ENCODE measurements at regions not wholly inside any gene's neighbourhood (a gene's known extent, or its start where the extent isn't known, plus 50 kb on each side); places are given as distances from the start of the nearest gene placed in this dataset.

- TF ChIP-seq YY1 (IDR thresholded peaks at IDR 0.05; ENCODE audit: insufficient read depth, insufficient read length) (no peak), ZNF274 (IDR thresholded peaks at IDR 0.05; ENCODE audit: low read depth, low read length) (no peak), SUZ12 (IDR thresholded peaks at IDR 0.05; ENCODE audit: extremely low read depth, insufficient read depth, insufficient read length) (no peak)
These were observed 265.2 kb upstream of the BOD1L1 start for GRCh38 chr4:13892739-13893105.

Data from NT2/D1 (cell line).